WTC11 (cell line): ENCODE measurements at regions not wholly inside any gene's neighbourhood (a gene's known extent, or its start where the extent isn't known, plus 50 kb on each side); places are given as distances from the start of the nearest gene placed in this dataset.

ENCODE experiments used
- ATAC-seq: fragments of 200-7000 bp; cut with Tn5 transposase; 2 replicates; pipeline ENCODE4 v1.10.0; 2021; ENCODE audit warnings: mild to moderate bottlenecking, moderate library complexity
- CTCF ChIA-PET: fragments of 300-600 bp; sonication (Branson Sonifier 250); formaldehyde crosslinking; loops from one replicate; lab custom pipeline; 2021; ENCODE audit warnings: antibody characterized with exemption; lab: Charles Lee
- POLR2A ChIA-PET: fragments of 350-600 bp; sonication (Branson Sonifier 250); formaldehyde crosslinking; loops from one replicate; lab custom pipeline; 2021; ENCODE audit warnings: antibody characterized with exemption; lab: Charles Lee
- DNase-seq: peaks from one replicate; pipeline ENCODE4 v3.0.0; 2021; ENCODE audit warnings: low spot score
- H3K27ac Mint-ChIP-seq: 2 replicates; pipeline ENCODE4 v1.8.0; 2021; ENCODE audit warnings: mixed read lengths
- H3K27me3 Mint-ChIP-seq: 2 replicates; pipeline ENCODE4 v1.8.0; 2021; ENCODE audit warnings: low read depth, mild to moderate bottlenecking, moderate library complexity, mixed read lengths
- H3K36me3 Mint-ChIP-seq: 2 replicates; pipeline ENCODE4 v1.8.0; 2021; ENCODE audit warnings: mixed read lengths
- H3K4me1 Mint-ChIP-seq: 2 replicates; pipeline ENCODE4 v1.8.0; 2022; ENCODE audit warnings: mixed read lengths
- H3K4me3 Mint-ChIP-seq: 2 replicates; pipeline ENCODE4 v1.8.0; 2021; ENCODE audit warnings: mild to moderate bottlenecking, moderate library complexity, mixed read lengths
- H3K9me3 Mint-ChIP-seq: 2 replicates; pipeline ENCODE4 v1.8.0; 2021; ENCODE audit warnings: mixed read lengths
- ATF3 ChIP-seq: sonication (generic); formaldehyde crosslinking; conservative IDR thresholded peaks from 2 replicates; pipeline ENCODE4 v1.8.1; 2022; ENCODE audit warnings: mild to moderate bottlenecking, missing genetic modification reagents
- CTCF ChIP-seq: fragments of 200-600 bp; IDR thresholded peaks from 2 replicates; pipeline ENCODE4 v1.8.0; 2022; ENCODE audit warnings: antibody characterized with exemption
- E2F4 ChIP-seq: sonication (generic); formaldehyde crosslinking; IDR thresholded peaks from 2 replicates; pipeline ENCODE4 v1.8.1; 2022; ENCODE audit warnings: low read depth, mild to moderate bottlenecking, moderate library complexity, missing genetic modification reagents, borderline replicate concordance
- ELF4 ChIP-seq: sonication (generic); formaldehyde crosslinking; IDR thresholded peaks from 2 replicates; pipeline ENCODE4 v1.8.1; 2022; ENCODE audit warnings: low read depth, mild to moderate bottlenecking, moderate library complexity, missing genetic modification reagents
- ETV6 ChIP-seq: sonication (generic); formaldehyde crosslinking; IDR thresholded peaks from 2 replicates; pipeline ENCODE4 v1.8.1; 2022; ENCODE audit warnings: mild to moderate bottlenecking, missing genetic modification reagents
- GABPB1 ChIP-seq: sonication (generic); formaldehyde crosslinking; IDR thresholded peaks from 2 replicates; pipeline ENCODE4 v1.8.1; 2023; ENCODE audit warnings: mild to moderate bottlenecking, missing genetic modification reagents
- KAT7 ChIP-seq: sonication (generic); formaldehyde crosslinking; IDR thresholded peaks from 2 replicates; pipeline ENCODE4 v1.8.1; 2023; ENCODE audit warnings: missing genetic modification reagents, mild to moderate bottlenecking, borderline replicate concordance
- MXD4 ChIP-seq: fragments of 250-450 bp; sonication (Bioruptor Pico); IDR thresholded peaks from 2 replicates; pipeline ENCODE4 v1.8.0; 2021; ENCODE audit warnings: mild to moderate bottlenecking, moderate library complexity, borderline replicate concordance
- NFATC4 ChIP-seq: fragments of 250-450 bp; sonication (Bioruptor Pico); IDR thresholded peaks from 2 replicates; pipeline ENCODE4 v1.9.0; 2021; ENCODE audit warnings: mild to moderate bottlenecking
- NFYB ChIP-seq: sonication (generic); formaldehyde crosslinking; conservative IDR thresholded peaks from 2 replicates; pipeline ENCODE4 v1.8.0; 2022; ENCODE audit warnings: low read depth, missing genetic modification reagents
- TCF7 ChIP-seq: sonication (generic); formaldehyde crosslinking; IDR thresholded peaks from 2 replicates; pipeline ENCODE4 v1.8.0; 2022; ENCODE audit warnings: mild to moderate bottlenecking, low read depth, missing genetic modification reagents, moderate library complexity
- TEAD1 ChIP-seq: sonication (generic); formaldehyde crosslinking; IDR thresholded peaks from 2 replicates; pipeline ENCODE4 v1.8.0; 2022; ENCODE audit warnings: mild to moderate bottlenecking, missing genetic modification reagents
- TP53 ChIP-seq: sonication (generic); formaldehyde crosslinking; IDR thresholded peaks from 2 replicates; pipeline ENCODE4 v1.8.1; 2023; ENCODE audit warnings: mild to moderate bottlenecking, missing genetic modification reagents
- ZNF263 ChIP-seq: sonication (generic); formaldehyde crosslinking; IDR thresholded peaks from 2 replicates; pipeline ENCODE4 v1.8.1; 2022; ENCODE audit warnings: low read depth, mild to moderate bottlenecking, moderate library complexity, missing genetic modification reagents
- ZNF281 ChIP-seq: sonication (generic); formaldehyde crosslinking; IDR thresholded peaks from 2 replicates; pipeline ENCODE4 v1.8.0; 2023; ENCODE audit warnings: mild to moderate bottlenecking, missing genetic modification reagents
- ZNF425 ChIP-seq: fragments of 250-450 bp; sonication (Bioruptor Pico); conservative IDR thresholded peaks from 2 replicates; pipeline ENCODE4 v1.9.0; 2021; ENCODE audit warnings: mild to moderate bottlenecking
- TF ChIP-seq, protein P1 (sequence below): sonication (generic); formaldehyde crosslinking; IDR thresholded peaks from 2 replicates; pipeline ENCODE4 v1.8.1; 2022; ENCODE audit warnings: mild to moderate bottlenecking, moderate library complexity, missing genetic modification reagents
- TF ChIP-seq, protein P2 (sequence below): sonication (generic); formaldehyde crosslinking; IDR thresholded peaks from 2 replicates; pipeline ENCODE4 v1.8.0; 2022; ENCODE audit warnings: mild to moderate bottlenecking, missing genetic modification reagents
- TF ChIP-seq, protein P3 (sequence below): fragments of 250-450 bp; sonication (Bioruptor Pico); IDR thresholded peaks from 2 replicates; pipeline ENCODE4 v1.9.0; 2021; ENCODE audit warnings: mild to moderate bottlenecking, borderline replicate concordance

DNA sequence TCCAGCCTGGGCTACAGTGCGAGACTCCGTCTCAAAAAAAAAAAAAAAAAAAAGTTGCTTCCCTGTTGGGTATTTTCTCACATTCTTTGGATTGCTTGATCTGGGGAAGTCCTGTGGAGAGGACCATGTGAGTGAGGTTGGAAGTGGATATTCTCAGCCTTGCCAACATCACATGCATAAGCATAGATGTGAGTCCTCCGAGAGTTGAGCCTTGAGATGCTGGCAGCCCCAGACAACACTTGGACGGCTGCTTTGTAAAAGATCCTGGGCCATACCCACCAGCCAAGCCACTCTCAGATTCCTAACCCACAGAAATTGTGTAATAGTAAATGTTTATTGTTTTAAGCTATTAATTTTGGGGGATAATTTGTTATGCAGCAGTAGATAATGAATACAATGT is 1570.0 kb upstream of the GOT2 start (continued):
- TF ChIP-seq, protein P1, sequence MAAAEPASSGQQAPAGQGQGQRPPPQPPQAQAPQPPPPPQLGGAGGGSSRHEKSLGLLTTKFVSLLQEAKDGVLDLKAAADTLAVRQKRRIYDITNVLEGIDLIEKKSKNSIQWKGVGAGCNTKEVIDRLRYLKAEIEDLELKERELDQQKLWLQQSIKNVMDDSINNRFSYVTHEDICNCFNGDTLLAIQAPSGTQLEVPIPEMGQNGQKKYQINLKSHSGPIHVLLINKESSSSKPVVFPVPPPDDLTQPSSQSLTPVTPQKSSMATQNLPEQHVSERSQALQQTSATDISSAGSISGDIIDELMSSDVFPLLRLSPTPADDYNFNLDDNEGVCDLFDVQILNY (CRISPR knock-in tag), result no peak
- TF ChIP-seq E2F4 (CRISPR knock-in tag), result no peak
- TF ChIP-seq, all 79 proteins: peak for 0

DNA sequence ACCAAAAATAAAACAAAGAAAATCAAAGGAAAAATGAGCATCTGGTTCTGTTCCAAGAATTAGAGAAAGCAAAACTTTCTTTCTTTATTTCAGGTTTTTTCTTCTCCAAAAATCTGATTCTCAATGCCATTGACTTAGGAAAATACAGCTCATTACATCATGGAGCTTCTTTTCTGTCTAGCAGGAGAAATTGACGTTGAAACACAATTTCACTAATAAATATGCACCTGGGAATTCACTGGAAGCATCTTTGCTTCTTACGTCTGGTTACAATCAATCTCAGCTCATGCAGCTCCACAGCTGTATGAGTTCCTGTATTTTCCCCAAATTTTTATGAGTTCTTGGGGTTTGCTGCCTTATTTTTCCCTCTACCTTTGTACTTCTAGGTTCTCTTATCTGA is 1568.6 kb upstream of the GOT2 start:
- peaks cover 5% of the 10 kb centered on the region for H3K9me3 Mint-ChIP-seq
- no peaks in the 10 kb centered on the region for H3K4me1 Mint-ChIP-seq
- H3K36me3 Mint-ChIP-seq, result no peaks in the 10 kb centered on the region
- H3K27me3 Mint-ChIP-seq, result no peaks in the 10 kb centered on the region
- DNase-seq, result no peak
- TF ChIP-seq NFYB (CRISPR knock-in tag), result no peak
- TF ChIP-seq ZNF263, result no peak
- TF ChIP-seq ZNF425 (CRISPR knock-in tag), result no peak
- no peak for TF ChIP-seq TCF7 (CRISPR knock-in tag)
- TF ChIP-seq ETV6 (CRISPR knock-in tag), result no peak
- TF ChIP-seq TP53 (CRISPR knock-in tag), result no peak
- no peak for TF ChIP-seq NFATC4 (CRISPR knock-in tag)
- no peak for TF ChIP-seq MXD4
- TF ChIP-seq CTCF, result no peak
- no peak for TF ChIP-seq ELF4 (CRISPR knock-in tag)
- ChIA-PET CTCF (no interaction called here), POLR2A (no interaction called here)
- H3K4me3 Mint-ChIP-seq, result no peak overlapping the region
- H3K27ac Mint-ChIP-seq, result no peak overlapping the region
- ATAC-seq, result no peak

DNA sequence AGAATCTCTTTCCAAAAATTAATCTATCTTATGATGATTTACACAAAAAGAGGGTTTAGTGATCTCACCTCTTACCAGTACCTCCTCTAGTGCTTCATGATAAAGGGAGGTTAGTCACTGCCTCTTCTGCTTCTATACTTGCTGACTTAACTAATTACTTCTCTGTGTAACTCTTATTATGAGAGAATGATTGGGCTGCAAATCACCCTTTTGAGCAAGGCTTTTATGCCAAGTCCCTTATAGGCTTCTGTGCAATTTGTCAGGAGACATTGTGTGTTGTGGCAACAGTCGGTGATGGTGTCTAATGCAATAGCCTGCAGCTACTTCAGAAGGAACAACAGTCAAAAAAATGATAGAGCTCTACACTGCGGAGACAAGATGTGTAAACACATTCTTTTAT is 1568.1 kb upstream of the GOT2 start:
- CTCF ChIA-PET, result no interaction called here
- H3K27ac Mint-ChIP-seq, result no peak overlapping the region
- DNase-seq, result no peak
- no peak for ATAC-seq
- H3K27me3 Mint-ChIP-seq, result no peaks in the 10 kb centered on the region
- H3K36me3 Mint-ChIP-seq, result no peaks in the 10 kb centered on the region
- POLR2A ChIA-PET, result no interaction called here
- H3K4me1 Mint-ChIP-seq, result no peaks in the 10 kb centered on the region
- peaks cover 3% of the 10 kb centered on the region; the same call in 1 of the 2 replicates for H3K9me3 Mint-ChIP-seq
- no peak overlapping the region for H3K4me3 Mint-ChIP-seq
- TF ChIP-seq, protein P2, sequence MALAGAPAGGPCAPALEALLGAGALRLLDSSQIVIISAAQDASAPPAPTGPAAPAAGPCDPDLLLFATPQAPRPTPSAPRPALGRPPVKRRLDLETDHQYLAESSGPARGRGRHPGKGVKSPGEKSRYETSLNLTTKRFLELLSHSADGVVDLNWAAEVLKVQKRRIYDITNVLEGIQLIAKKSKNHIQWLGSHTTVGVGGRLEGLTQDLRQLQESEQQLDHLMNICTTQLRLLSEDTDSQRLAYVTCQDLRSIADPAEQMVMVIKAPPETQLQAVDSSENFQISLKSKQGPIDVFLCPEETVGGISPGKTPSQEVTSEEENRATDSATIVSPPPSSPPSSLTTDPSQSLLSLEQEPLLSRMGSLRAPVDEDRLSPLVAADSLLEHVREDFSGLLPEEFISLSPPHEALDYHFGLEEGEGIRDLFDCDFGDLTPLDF (CRISPR knock-in tag), result no peak
- TF ChIP-seq ZNF281 (no peak), TEAD1 (CRISPR knock-in tag) (no peak), GABPB1 (CRISPR knock-in tag) (no peak), NFATC4 (CRISPR knock-in tag) (no peak), MXD4 (no peak), KAT7 (no peak), ATF3 (no peak)
- TF ChIP-seq, protein P3, sequence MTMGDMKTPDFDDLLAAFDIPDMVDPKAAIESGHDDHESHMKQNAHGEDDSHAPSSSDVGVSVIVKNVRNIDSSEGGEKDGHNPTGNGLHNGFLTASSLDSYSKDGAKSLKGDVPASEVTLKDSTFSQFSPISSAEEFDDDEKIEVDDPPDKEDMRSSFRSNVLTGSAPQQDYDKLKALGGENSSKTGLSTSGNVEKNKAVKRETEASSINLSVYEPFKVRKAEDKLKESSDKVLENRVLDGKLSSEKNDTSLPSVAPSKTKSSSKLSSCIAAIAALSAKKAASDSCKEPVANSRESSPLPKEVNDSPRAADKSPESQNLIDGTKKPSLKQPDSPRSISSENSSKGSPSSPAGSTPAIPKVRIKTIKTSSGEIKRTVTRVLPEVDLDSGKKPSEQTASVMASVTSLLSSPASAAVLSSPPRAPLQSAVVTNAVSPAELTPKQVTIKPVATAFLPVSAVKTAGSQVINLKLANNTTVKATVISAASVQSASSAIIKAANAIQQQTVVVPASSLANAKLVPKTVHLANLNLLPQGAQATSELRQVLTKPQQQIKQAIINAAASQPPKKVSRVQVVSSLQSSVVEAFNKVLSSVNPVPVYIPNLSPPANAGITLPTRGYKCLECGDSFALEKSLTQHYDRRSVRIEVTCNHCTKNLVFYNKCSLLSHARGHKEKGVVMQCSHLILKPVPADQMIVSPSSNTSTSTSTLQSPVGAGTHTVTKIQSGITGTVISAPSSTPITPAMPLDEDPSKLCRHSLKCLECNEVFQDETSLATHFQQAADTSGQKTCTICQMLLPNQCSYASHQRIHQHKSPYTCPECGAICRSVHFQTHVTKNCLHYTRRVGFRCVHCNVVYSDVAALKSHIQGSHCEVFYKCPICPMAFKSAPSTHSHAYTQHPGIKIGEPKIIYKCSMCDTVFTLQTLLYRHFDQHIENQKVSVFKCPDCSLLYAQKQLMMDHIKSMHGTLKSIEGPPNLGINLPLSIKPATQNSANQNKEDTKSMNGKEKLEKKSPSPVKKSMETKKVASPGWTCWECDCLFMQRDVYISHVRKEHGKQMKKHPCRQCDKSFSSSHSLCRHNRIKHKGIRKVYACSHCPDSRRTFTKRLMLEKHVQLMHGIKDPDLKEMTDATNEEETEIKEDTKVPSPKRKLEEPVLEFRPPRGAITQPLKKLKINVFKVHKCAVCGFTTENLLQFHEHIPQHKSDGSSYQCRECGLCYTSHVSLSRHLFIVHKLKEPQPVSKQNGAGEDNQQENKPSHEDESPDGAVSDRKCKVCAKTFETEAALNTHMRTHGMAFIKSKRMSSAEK, result no peak
